ACHN (cell line): ENCODE measurements at regions not wholly inside any gene's neighbourhood (a gene's known extent, or its start where the extent isn't known, plus 50 kb on each side); places are given as distances from the start of the nearest gene placed in this dataset.

Experiments
- DNase-seq: peaks from one replicate; pipeline ENCODE4 v3.0.0-alpha.2; 2015
- in situ Hi-C: cut with HindIII; loops from 2 replicates; pipeline ENCODE4 v1.10.0; 2017; ENCODE audit warnings: low sequenced_read_pairs, low pct_ligation_motif_present, low pct_unique_long_range_greater_than_20kb

- in situ Hi-C loops, result no loop called here
- no peak for DNase-seq
Observed at GRCh38 chr6:90413396-90413795, 116.8 kb upstream of the BACH2 start.

GRCh38 chr6:90412538-90413369 is 116.1 kb upstream of the BACH2 start:
- in situ Hi-C loops, result no loop called here
- no peak for DNase-seq

GRCh38 chr6:90411292-90411781 is 114.7 kb upstream of the BACH2 start:
- DNase-seq, result no peak
- in situ Hi-C loops, result no loop called here

GRCh38 chr6:90409700-90410099 is 113.1 kb upstream of the BACH2 start:
- in situ Hi-C loops, result no loop called here
- no peak for DNase-seq

GRCh38 chr6:90406957-90407356 is 110.3 kb upstream of the BACH2 start:
- no peak for DNase-seq
- in situ Hi-C loops, result no loop called here

- peak; percentile 47 for DNase-seq
Observed at GRCh38 chr6:90406142-90406794, 109.6 kb upstream of the BACH2 start.

GRCh38 chr6:90403489-90404381 is 107.1 kb upstream of the BACH2 start:
- no peak for DNase-seq
- in situ Hi-C loops, result no loop called here

More at GRCh38 chr6:90406142-90406794, 109.6 kb upstream of the BACH2 start:
- in situ Hi-C loops, result no loop called here

- in situ Hi-C loops, result no loop called here
- DNase-seq, result no peak
Observed at GRCh38 chr6:90402831-90403192, 106.2 kb upstream of the BACH2 start.

GRCh38 chr6:90401933-90402830 is 105.5 kb upstream of the BACH2 start:
- DNase-seq, result no peak
- in situ Hi-C loops, result no loop called here

GRCh38 chr6:90399970-90400369 is 103.3 kb upstream of the BACH2 start:
- in situ Hi-C loops, result no loop called here
- no peak for DNase-seq

- DNase-seq, result no peak
- in situ Hi-C loops, result no loop called here
Observed at GRCh38 chr6:90397929-90398674, 101.5 kb upstream of the BACH2 start.

GRCh38 chr6:90397047-90397446 is 100.4 kb upstream of the BACH2 start:
- in situ Hi-C loops, result no loop called here
- no peak for DNase-seq

- in situ Hi-C loops, result no loop called here
- DNase-seq, result peak; percentile 46
Observed at GRCh38 chr6:90393232-90393884, 96.7 kb upstream of the BACH2 start.

GRCh38 chr6:90390379-90390778 is 93.7 kb upstream of the BACH2 start:
- DNase-seq, result no peak
- in situ Hi-C loops, result no loop called here

GRCh38 chr6:90388395-90388794 is 91.8 kb upstream of the BACH2 start:
- in situ Hi-C loops, result no loop called here
- no peak for DNase-seq

GRCh38 chr6:90387826-90388225 is 91.2 kb upstream of the BACH2 start:
- no peak for DNase-seq
- in situ Hi-C loops, result no loop called here

GRCh38 chr6:90387383-90387775 is 90.7 kb upstream of the BACH2 start:
- in situ Hi-C loops, result no loop called here
- no peak for DNase-seq
